Neural progenitor cell (in vitro differentiated cells): ENCODE measurements at regions not wholly inside any gene's neighbourhood (a gene's known extent, or its start where the extent isn't known, plus 50 kb on each side); places are given as distances from the start of the nearest gene placed in this dataset.

Source experiments
- DNase-seq: peaks from one replicate; pipeline ENCODE4 v3.0.0-alpha.2; 2016; ENCODE audit warnings: low spot score
- H2AFZ ChIP-seq: fragments of 200-600 bp; sonication (generic); replicated peaks from 2 replicates; pipeline ENCODE4 v1.6.1; 2016; ENCODE audit warnings: antibody characterized with exemption
- H3F3A ChIP-seq: fragments of 200-600 bp; sonication (generic); 2 replicates; pipeline ENCODE4 v1.6.1; 2016; ENCODE audit warnings: antibody characterized with exemption, low read depth
- H3K27ac ChIP-seq: fragments of 200-600 bp; sonication (generic); 2 replicates; pipeline ENCODE4 v1.5.1; 2016; ENCODE audit warnings: mild to moderate bottlenecking
- H3K27me3 ChIP-seq: fragments of 200-600 bp; sonication (generic); 2 replicates; pipeline ENCODE4 v1.6.1; 2016; ENCODE audit warnings: mild to moderate bottlenecking, moderate library complexity
- H3K36me3 ChIP-seq: fragments of 200-600 bp; sonication (generic); 2 replicates; pipeline ENCODE4 v1.5.1; 2016
- H3K4me1 ChIP-seq: fragments of 200-600 bp; sonication (generic); 2 replicates; pipeline ENCODE4 v1.6.1; 2016; ENCODE audit warnings: mixed run types
- H3K4me2 ChIP-seq: fragments of 200-600 bp; sonication (generic); 2 replicates; pipeline ENCODE4 v1.6.1; 2016
- H3K4me3 ChIP-seq: fragments of 200-600 bp; sonication (generic); 2 replicates; pipeline ENCODE4 v1.5.1; 2016
- H3K79me2 ChIP-seq: fragments of 200-600 bp; sonication (generic); 2 replicates; pipeline ENCODE4 v1.6.1; 2016; ENCODE audit warnings: low read depth
- H3K9ac ChIP-seq: fragments of 200-600 bp; sonication (generic); 2 replicates; pipeline ENCODE4 v1.6.1; 2016
- H3K9me3 ChIP-seq: fragments of 200-600 bp; sonication (generic); 2 replicates; pipeline ENCODE4 v1.5.1; 2016; ENCODE audit warnings: low read depth
- H4K20me1 ChIP-seq: fragments of 200-600 bp; sonication (generic); 2 replicates; pipeline ENCODE4 v1.6.1; 2016; ENCODE audit warnings: low read depth
- H3K27ac Mint-ChIP-seq: 3 replicates; pipeline ENCODE4 v1.8.0; 2021; ENCODE audit warnings: mixed read lengths
- H3K27me3 Mint-ChIP-seq: 2 replicates; pipeline ENCODE4 v1.8.0; 2022; ENCODE audit warnings: low read depth, mild to moderate bottlenecking, inconsistent platforms, moderate library complexity, mixed read lengths; ENCODE audit not compliant: insufficient read depth
- H3K36me3 Mint-ChIP-seq: 3 replicates; pipeline ENCODE4 v1.8.0; 2021; ENCODE audit warnings: mixed read lengths
- H3K4me1 Mint-ChIP-seq: 3 replicates; pipeline ENCODE4 v1.8.0; 2021; ENCODE audit warnings: mixed read lengths
- H3K4me3 Mint-ChIP-seq: 3 replicates; pipeline ENCODE4 v1.8.0; 2021; ENCODE audit warnings: mild to moderate bottlenecking, moderate library complexity, mixed read lengths
- H3K9me3 Mint-ChIP-seq: 3 replicates; pipeline ENCODE4 v1.8.0; 2020; ENCODE audit warnings: mixed read lengths
- EZH2 ChIP-seq: fragments of 200-600 bp; sonication (generic); IDR thresholded peaks from 2 replicates; pipeline ENCODE4 v1.6.1; 2017; ENCODE audit warnings: antibody characterized with exemption, mild to moderate bottlenecking, moderate library complexity
- EZH2phosphoT487 ChIP-seq: fragments of 200-600 bp; sonication (generic); IDR thresholded peaks from 2 replicates; pipeline ENCODE4 v1.6.1; 2017; ENCODE audit warnings: antibody characterized with exemption
- TF ChIP-seq, protein P1 (sequence below): fragments of 200-600 bp; sonication (generic); IDR thresholded peaks from 2 replicates; pipeline ENCODE4 v1.5.1; 2017; ENCODE audit warnings: antibody characterized with exemption, mild to moderate bottlenecking

DNA sequence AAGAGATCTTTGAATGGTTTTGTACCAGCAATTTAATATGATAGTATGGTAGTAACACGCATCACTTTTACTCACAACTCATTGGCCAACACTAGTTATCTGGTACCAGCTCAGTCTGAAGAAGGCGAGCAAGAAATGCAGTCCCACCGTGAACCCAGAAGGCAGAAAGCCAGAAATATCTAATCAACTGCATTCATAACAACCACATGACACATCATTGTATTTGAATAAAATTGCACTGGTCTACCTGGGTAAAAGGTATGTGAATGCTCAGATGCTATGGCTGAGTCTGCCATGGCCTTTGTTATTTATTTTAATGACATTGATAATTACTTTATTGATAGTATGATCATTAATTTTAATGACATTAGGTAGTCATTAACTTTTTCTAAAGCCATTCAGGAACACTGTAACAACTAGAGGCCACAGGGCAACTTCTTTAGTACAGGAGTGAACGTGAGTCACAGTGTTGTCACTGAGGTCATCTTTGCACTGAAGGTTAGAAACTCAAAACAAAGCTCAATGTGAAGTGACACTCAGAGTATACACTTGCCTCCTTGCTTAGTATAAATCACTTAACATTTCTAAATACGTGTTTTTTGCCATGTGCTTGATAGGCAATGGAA is 475.6 kb upstream of the TNP1 start:
- no peaks in the 10 kb centered on the region for H3K27me3 ChIP-seq
- no peaks in the 10 kb centered on the region for H3K9me3 ChIP-seq
- peaks cover 6% of the 10 kb centered on the region for H3F3A ChIP-seq
- no peak overlapping the region for H3K27ac ChIP-seq
- H3K9me3 Mint-ChIP-seq = no peaks in the 10 kb centered on the region
- no peak overlapping the region for H2AFZ ChIP-seq
- H3K27ac Mint-ChIP-seq = no peak overlapping the region
- no peak overlapping the region for H3K9ac ChIP-seq
- no peak overlapping the region for H3K4me3 Mint-ChIP-seq
- peaks cover 20% of the 10 kb centered on the region for H3K4me1 ChIP-seq
- H3K4me3 ChIP-seq = no peak overlapping the region
- no peak for DNase-seq
- H3K36me3 ChIP-seq = no peaks in the 10 kb centered on the region
- H3K27me3 Mint-ChIP-seq = peaks cover 3% of the 10 kb centered on the region
- H3K36me3 Mint-ChIP-seq = no peaks in the 10 kb centered on the region
- H4K20me1 ChIP-seq = no peaks in the 10 kb centered on the region
- peaks cover 19% of the 10 kb centered on the region for H3K4me1 Mint-ChIP-seq
- H3K79me2 ChIP-seq = no peaks in the 10 kb centered on the region
- no peak overlapping the region for H3K4me2 ChIP-seq
- no peak for TF ChIP-seq EZH2phosphoT487
- TF ChIP-seq, protein P1, sequence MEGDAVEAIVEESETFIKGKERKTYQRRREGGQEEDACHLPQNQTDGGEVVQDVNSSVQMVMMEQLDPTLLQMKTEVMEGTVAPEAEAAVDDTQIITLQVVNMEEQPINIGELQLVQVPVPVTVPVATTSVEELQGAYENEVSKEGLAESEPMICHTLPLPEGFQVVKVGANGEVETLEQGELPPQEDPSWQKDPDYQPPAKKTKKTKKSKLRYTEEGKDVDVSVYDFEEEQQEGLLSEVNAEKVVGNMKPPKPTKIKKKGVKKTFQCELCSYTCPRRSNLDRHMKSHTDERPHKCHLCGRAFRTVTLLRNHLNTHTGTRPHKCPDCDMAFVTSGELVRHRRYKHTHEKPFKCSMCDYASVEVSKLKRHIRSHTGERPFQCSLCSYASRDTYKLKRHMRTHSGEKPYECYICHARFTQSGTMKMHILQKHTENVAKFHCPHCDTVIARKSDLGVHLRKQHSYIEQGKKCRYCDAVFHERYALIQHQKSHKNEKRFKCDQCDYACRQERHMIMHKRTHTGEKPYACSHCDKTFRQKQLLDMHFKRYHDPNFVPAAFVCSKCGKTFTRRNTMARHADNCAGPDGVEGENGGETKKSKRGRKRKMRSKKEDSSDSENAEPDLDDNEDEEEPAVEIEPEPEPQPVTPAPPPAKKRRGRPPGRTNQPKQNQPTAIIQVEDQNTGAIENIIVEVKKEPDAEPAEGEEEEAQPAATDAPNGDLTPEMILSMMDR = no peak
- no peak for TF ChIP-seq EZH2

DNA sequence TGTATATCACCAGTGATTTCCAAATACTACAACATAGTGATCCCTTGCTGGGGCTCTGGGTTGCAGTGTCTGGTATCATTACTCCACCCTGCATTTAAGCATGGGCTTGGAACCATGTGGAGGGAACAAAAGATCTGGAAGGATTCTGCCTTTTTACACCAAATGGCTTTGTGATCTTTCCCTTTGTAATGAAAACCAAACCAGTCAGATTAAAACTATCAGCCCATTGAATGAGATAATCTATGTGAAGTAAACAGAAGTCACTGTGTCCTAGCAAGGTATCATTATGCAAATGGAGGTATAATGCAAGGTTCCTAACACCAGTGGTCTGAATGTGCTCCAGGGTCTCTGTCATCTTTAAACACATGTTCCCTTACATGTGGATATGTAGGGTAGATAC is 474.7 kb upstream of the TNP1 start:
- no peaks in the 10 kb centered on the region for H4K20me1 ChIP-seq
- no peaks in the 10 kb centered on the region for H3K36me3 Mint-ChIP-seq
- peaks cover 6% of the 10 kb centered on the region for H3K27me3 Mint-ChIP-seq
- no peak overlapping the region for H3K27ac Mint-ChIP-seq
- peaks cover 6% of the 10 kb centered on the region for H3F3A ChIP-seq
- H3K9me3 ChIP-seq = no peaks in the 10 kb centered on the region
- peaks cover 17% of the 10 kb centered on the region for H3K4me1 Mint-ChIP-seq
- no peak overlapping the region for H3K4me2 ChIP-seq
- no peak overlapping the region for H3K4me3 Mint-ChIP-seq
- no peak overlapping the region for H2AFZ ChIP-seq
- no peaks in the 10 kb centered on the region for H3K79me2 ChIP-seq
- H3K27ac ChIP-seq = no peak overlapping the region
- H3K4me1 ChIP-seq = peaks cover 20% of the 10 kb centered on the region
- no peak for DNase-seq
- no peaks in the 10 kb centered on the region for H3K36me3 ChIP-seq
- H3K9me3 Mint-ChIP-seq = no peaks in the 10 kb centered on the region
- no peak overlapping the region for H3K9ac ChIP-seq
- TF ChIP-seq EZH2phosphoT487 (no peak), EZH2 (no peak)
- TF ChIP-seq, protein P1 = no peak
- no peaks in the 10 kb centered on the region for H3K27me3 ChIP-seq
- H3K4me3 ChIP-seq = no peak overlapping the region

DNA sequence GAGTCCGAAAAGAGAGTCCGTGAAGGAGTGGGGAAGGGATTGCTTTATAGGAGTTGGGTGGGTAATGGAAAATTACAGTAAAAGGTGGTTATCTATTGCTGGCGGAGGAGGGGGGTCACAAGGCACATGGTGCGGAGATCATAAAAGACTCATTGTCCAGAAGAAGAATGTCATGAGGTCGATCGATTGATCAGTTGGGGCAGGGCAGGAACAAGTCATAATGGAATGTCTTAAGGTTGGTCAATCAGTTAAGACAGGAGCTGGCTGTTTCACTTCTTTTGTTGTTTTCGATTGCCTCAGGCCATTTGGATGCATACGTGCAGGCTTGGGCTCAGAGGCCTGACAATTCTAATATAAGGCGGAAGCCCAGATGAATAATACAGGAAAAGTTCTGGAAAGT is 473.0 kb upstream of the TNP1 start:
- H3K4me1 Mint-ChIP-seq = peaks cover 26% of the 10 kb centered on the region
- DNase-seq = no peak

More for the DNA sequence above, 473.0 kb upstream of the TNP1 start:
- no peaks in the 10 kb centered on the region for H3K79me2 ChIP-seq
- Mint-ChIP-seq H3K27ac (peak overlapping the region; percentile 47), H3K9me3 (no peaks in the 10 kb centered on the region), H3K27me3 (peaks cover 6% of the 10 kb centered on the region), H3K4me3 (no peak overlapping the region), H3K36me3 (no peaks in the 10 kb centered on the region)
- H3K4me3 ChIP-seq = no peak overlapping the region
- H3K27me3 ChIP-seq = no peaks in the 10 kb centered on the region
- TF ChIP-seq, protein P1 = no peak
- TF ChIP-seq EZH2phosphoT487 (no peak), EZH2 (no peak)
- peaks cover 6% of the 10 kb centered on the region for H3F3A ChIP-seq
- no peak overlapping the region for H3K4me2 ChIP-seq
- H3K9me3 ChIP-seq = no peaks in the 10 kb centered on the region
- no peaks in the 10 kb centered on the region for H3K36me3 ChIP-seq
- no peaks in the 10 kb centered on the region for H4K20me1 ChIP-seq
- H3K9ac ChIP-seq = no peak overlapping the region
- peaks cover 23% of the 10 kb centered on the region for H3K4me1 ChIP-seq
- H3K27ac ChIP-seq = no peak overlapping the region
- no peak overlapping the region for H2AFZ ChIP-seq
